OCI-LY3 (cell line): ENCODE measurements at regions not wholly inside any gene's neighbourhood (a gene's known extent, or its start where the extent isn't known, plus 50 kb on each side); places are given as distances from the start of the nearest gene placed in this dataset.
"Not testable (repeated sequence)": the region's sequence is repeated elsewhere in the genome, so short reads cannot be mapped to it uniquely, and the experiment has no call there.

ENCODE experiments used
- H2AFZ ChIP-seq: fragments of 200-600, 300-600 bp; shearing (Covaris generic); 2 replicates; pipeline ENCODE4 v1.6.0; 2014; ENCODE audit warnings: antibody characterized with exemption, low read depth, low read length
- H3K27ac ChIP-seq: fragments of 200-600, 300-600 bp; sonication (generic); 2 replicates; pipeline ENCODE4 v1.5.1; 2014; ENCODE audit warnings: mild to moderate bottlenecking, low read length, moderate library complexity, mixed read lengths
- H3K27me3 ChIP-seq: fragments of 200-600, 300-600 bp; sonication (generic); 2 replicates; pipeline ENCODE4 v1.6.1; 2014; ENCODE audit warnings: low read depth, low read length, mixed read lengths
- H3K36me3 ChIP-seq: fragments of 200-600, 300-600 bp; sonication (generic); replicated peaks from 2 replicates; pipeline ENCODE3; 2014; ENCODE audit warnings: low read depth, low read length, mixed read lengths
- H3K4me1 ChIP-seq: fragments of 300-600, 200-600 bp; sonication (generic); 2 replicates; pipeline ENCODE4 v1.6.1; 2014; ENCODE audit warnings: low read length, mixed read lengths
- H3K4me2 ChIP-seq: fragments of 200-600, 300-600 bp; sonication (generic); 2 replicates; pipeline ENCODE4 v1.6.1; 2014; ENCODE audit warnings: low read length, mixed read lengths
- H3K4me3 ChIP-seq: fragments of 300-600, 200-600 bp; sonication (generic); 2 replicates; pipeline ENCODE4 v1.5.1; 2014; ENCODE audit warnings: antibody characterized with exemption, mild to moderate bottlenecking, low read length, moderate library complexity
- H3K79me2 ChIP-seq: fragments of 300-600, 200-600 bp; shearing (Covaris generic); 2 replicates; pipeline ENCODE4 v1.6.1; 2014; ENCODE audit warnings: mild to moderate bottlenecking, low read length, mixed read lengths
- H3K9ac ChIP-seq: fragments of 300-600, 200-600 bp; shearing (Covaris generic); 2 replicates; pipeline ENCODE4 v1.6.0; 2014; ENCODE audit warnings: mild to moderate bottlenecking, low read length, moderate library complexity
- H3K9me3 ChIP-seq: fragments of 200-600, 300-600 bp; shearing (Covaris generic); 2 replicates; pipeline ENCODE4 v1.6.1; 2014; ENCODE audit warnings: low read length, mixed read lengths; ENCODE audit not compliant: insufficient read depth
- H4K20me1 ChIP-seq: fragments of 200-600, 300-600 bp; sonication (generic); 2 replicates; pipeline ENCODE4 v1.6.1; 2016; ENCODE audit warnings: low read length, mixed read lengths; ENCODE audit not compliant: insufficient read depth
- CTCF ChIP-seq: fragments of 200-600, 300-600 bp; sonication (generic); IDR thresholded peaks from 2 replicates; pipeline ENCODE4 v1.5.1; 2014; ENCODE audit warnings: antibody characterized with exemption, low read length, low read depth
- EZH2phosphoT487 ChIP-seq: fragments of 200-600 bp; shearing (Covaris generic); IDR thresholded peaks from 2 replicates; pipeline ENCODE4 v1.6.1; 2018; ENCODE audit warnings: antibody characterized with exemption, mixed run types, low read depth

- Histone ChIP-seq H3K79me2 (no peaks in the 10 kb centered on the region), H3K36me3 (no peaks in the 10 kb centered on the region), H3K27ac (no peak overlapping the region), H2AFZ (no peak overlapping the region), H3K27me3 (no peaks in the 10 kb centered on the region), H3K9me3 (no peaks in the 10 kb centered on the region), H3K4me1 (0 out of 2 replicates have a peak, but pooled peaks cover 6% of the 10 kb centered on the region), H3K9ac (no peak overlapping the region), H3K4me3 (no peak overlapping the region), H3K4me2 (no peak overlapping the region), H4K20me1 (no peaks in the 10 kb centered on the region)
- TF ChIP-seq CTCF: no peak
- no peak for TF ChIP-seq EZH2phosphoT487
These were observed 789.1 kb downstream of the TMEM121 start for GRCh38 chr14:106315436-106315835.

GRCh38 chr14:106317593-106317992 lies 791.2 kb downstream of the TMEM121 start:
- Histone ChIP-seq H4K20me1 (no peaks in the 10 kb centered on the region), H3K9me3 (no peaks in the 10 kb centered on the region), H3K4me2 (no peak overlapping the region), H3K27ac (no peak overlapping the region), H3K79me2 (no peaks in the 10 kb centered on the region), H3K4me3 (no peak overlapping the region), H3K36me3 (no peaks in the 10 kb centered on the region), H2AFZ (no peak overlapping the region), H3K9ac (no peak overlapping the region), H3K4me1 (0 out of 2 replicates have a peak, but pooled peaks cover 4% of the 10 kb centered on the region), H3K27me3 (no peaks in the 10 kb centered on the region)
- TF ChIP-seq CTCF (no peak), EZH2phosphoT487 (no peak)

- Histone ChIP-seq H3K27me3 (no peaks in the 10 kb centered on the region), H3K4me2 (no peak overlapping the region), H3K4me1 (0 out of 2 replicates have a peak, but pooled peaks cover 4% of the 10 kb centered on the region), H3K36me3 (no peaks in the 10 kb centered on the region), H4K20me1 (no peaks in the 10 kb centered on the region), H3K9me3 (no peaks in the 10 kb centered on the region), H3K9ac (no peak overlapping the region), H3K79me2 (no peaks in the 10 kb centered on the region), H2AFZ (no peak overlapping the region), H3K4me3 (no peak overlapping the region), H3K27ac (no peak overlapping the region)
- TF ChIP-seq EZH2phosphoT487 (no peak), CTCF (peak; percentile 51)
These were observed 792.3 kb downstream of the TMEM121 start for GRCh38 chr14:106318700-106319099.

GRCh38 chr14:106323970-106324369 lies 797.6 kb downstream of the TMEM121 start:
- not testable (repeated sequence) for H3K4me3 ChIP-seq, H3K27me3 ChIP-seq, H3K9me3 ChIP-seq, H4K20me1 ChIP-seq, H3K9ac ChIP-seq, H3K79me2 ChIP-seq, H3K36me3 ChIP-seq, H3K4me2 ChIP-seq, H2AFZ ChIP-seq, H3K27ac ChIP-seq
- peaks cover 13% of the 10 kb centered on the region for H3K4me1 ChIP-seq

GRCh38 chr14:106327234-106327633 lies 800.9 kb downstream of the TMEM121 start:
- Histone ChIP-seq H3K79me2 (no peaks in the 10 kb centered on the region), H4K20me1 (no peaks in the 10 kb centered on the region), H3K9ac (no peak overlapping the region), H3K36me3 (no peaks in the 10 kb centered on the region), H3K4me3 (no peak overlapping the region), H2AFZ (no peak overlapping the region), H3K4me1 (peaks cover 15% of the 10 kb centered on the region), H3K27ac (no peak overlapping the region), H3K4me2 (no peak overlapping the region), H3K27me3 (peaks cover 11% of the 10 kb centered on the region), H3K9me3 (no peaks in the 10 kb centered on the region)
- TF ChIP-seq CTCF (no peak), EZH2phosphoT487 (no peak)

GRCh38 chr14:106327702-106328353 lies 801.4 kb downstream of the TMEM121 start:
- not testable (repeated sequence) for H3K36me3 ChIP-seq, H3K9ac ChIP-seq, H3K27ac ChIP-seq, H3K79me2 ChIP-seq, H3K9me3 ChIP-seq, H2AFZ ChIP-seq, H3K4me2 ChIP-seq, H4K20me1 ChIP-seq, H3K4me3 ChIP-seq
- Histone ChIP-seq H3K27me3 (peaks cover 11% of the 10 kb centered on the region), H3K4me1 (peaks cover 15% of the 10 kb centered on the region)
